Neutrophil (primary cell): ENCODE measurements at regions not wholly inside any gene's neighbourhood (a gene's known extent, or its start where the extent isn't known, plus 50 kb on each side); places are given as distances from the start of the nearest gene placed in this dataset.
"Not testable (repeated sequence)": the region's sequence is repeated elsewhere in the genome, so short reads cannot be mapped to it uniquely, and the experiment has no call there.

Source experiments
- H3K27ac ChIP-seq: fragments of 200-600 bp; sonication (generic); 2 replicates; pipeline ENCODE4 v1.5.1; 2016; ENCODE audit warnings: mild to moderate bottlenecking, moderate library complexity
- H3K27me3 ChIP-seq: fragments of 200-600 bp; sonication (generic); 2 replicates; pipeline ENCODE4 v1.6.0; 2016; ENCODE audit warnings: mild to moderate bottlenecking
- H3K36me3 ChIP-seq: fragments of 200-600 bp; sonication (generic); 2 replicates; pipeline ENCODE4 v1.5.1; 2017
- H3K4me1 ChIP-seq, 2 experiments: fragments of 200-600 bp in 1 of 2; sonication (generic) in 1 of 2; 1 replicate in 1 of 2; 2 replicates in 1 of 2; pipeline versions ENCODE4 v1.5.1 to v1.6.1; 2013 to 2016; ENCODE audit warnings: low read depth in 1 of 2, low read length in 1 of 2, mild to moderate bottlenecking in 1 of 2, moderate library complexity in 1 of 2; ENCODE audit not compliant: control insufficient read depth in 1 of 2, insufficient read depth in 1 of 2
- H3K4me3 ChIP-seq, 2 experiments: fragments of 200-600 bp in 1 of 2; sonication (generic) in 1 of 2; 1 replicate in 1 of 2; 2 replicates in 1 of 2; pipeline ENCODE4 v1.5.1; 2013 to 2016; ENCODE audit warnings: low read depth in 1 of 2, low read length in 1 of 2, mild to moderate bottlenecking in 1 of 2, moderate library complexity in 1 of 2
- H3K9me3 ChIP-seq: fragments of 200-600 bp; sonication (generic); 2 replicates; pipeline ENCODE4 v1.5.1; 2016
- TF ChIP-seq, protein P1 (sequence below): fragments of 200-600 bp; sonication (generic); IDR thresholded peaks from 2 replicates; pipeline ENCODE4 v1.5.1; 2016; ENCODE audit warnings: antibody characterized with exemption

GRCh38 chrX:966396-967070 is 245.9 kb downstream of the CRLF2 start:
- H3K4me1 ChIP-seq: no peaks in the 10 kb centered on the region
- H3K27me3 ChIP-seq: no peaks in the 10 kb centered on the region
- TF ChIP-seq, protein P1, sequence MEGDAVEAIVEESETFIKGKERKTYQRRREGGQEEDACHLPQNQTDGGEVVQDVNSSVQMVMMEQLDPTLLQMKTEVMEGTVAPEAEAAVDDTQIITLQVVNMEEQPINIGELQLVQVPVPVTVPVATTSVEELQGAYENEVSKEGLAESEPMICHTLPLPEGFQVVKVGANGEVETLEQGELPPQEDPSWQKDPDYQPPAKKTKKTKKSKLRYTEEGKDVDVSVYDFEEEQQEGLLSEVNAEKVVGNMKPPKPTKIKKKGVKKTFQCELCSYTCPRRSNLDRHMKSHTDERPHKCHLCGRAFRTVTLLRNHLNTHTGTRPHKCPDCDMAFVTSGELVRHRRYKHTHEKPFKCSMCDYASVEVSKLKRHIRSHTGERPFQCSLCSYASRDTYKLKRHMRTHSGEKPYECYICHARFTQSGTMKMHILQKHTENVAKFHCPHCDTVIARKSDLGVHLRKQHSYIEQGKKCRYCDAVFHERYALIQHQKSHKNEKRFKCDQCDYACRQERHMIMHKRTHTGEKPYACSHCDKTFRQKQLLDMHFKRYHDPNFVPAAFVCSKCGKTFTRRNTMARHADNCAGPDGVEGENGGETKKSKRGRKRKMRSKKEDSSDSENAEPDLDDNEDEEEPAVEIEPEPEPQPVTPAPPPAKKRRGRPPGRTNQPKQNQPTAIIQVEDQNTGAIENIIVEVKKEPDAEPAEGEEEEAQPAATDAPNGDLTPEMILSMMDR: no peak
- no peaks in the 10 kb centered on the region for H3K36me3 ChIP-seq
- H3K27ac ChIP-seq: no peak overlapping the region
- no peak overlapping the region for H3K4me3 ChIP-seq
- H3K9me3 ChIP-seq: no peaks in the 10 kb centered on the region

- peaks cover 10% of the 10 kb centered on the region for H3K27me3 ChIP-seq
- H3K4me1 ChIP-seq: no peaks in the 10 kb centered on the region
- H3K36me3 ChIP-seq: no peaks in the 10 kb centered on the region
- no peak overlapping the region for H3K27ac ChIP-seq
- TF ChIP-seq, protein P1: no peak
- no peaks in the 10 kb centered on the region for H3K9me3 ChIP-seq
- H3K4me3 ChIP-seq: no peak overlapping the region
Measured at GRCh38 chrX:964831-965416, 247.5 kb downstream of the CRLF2 start.

DNA sequence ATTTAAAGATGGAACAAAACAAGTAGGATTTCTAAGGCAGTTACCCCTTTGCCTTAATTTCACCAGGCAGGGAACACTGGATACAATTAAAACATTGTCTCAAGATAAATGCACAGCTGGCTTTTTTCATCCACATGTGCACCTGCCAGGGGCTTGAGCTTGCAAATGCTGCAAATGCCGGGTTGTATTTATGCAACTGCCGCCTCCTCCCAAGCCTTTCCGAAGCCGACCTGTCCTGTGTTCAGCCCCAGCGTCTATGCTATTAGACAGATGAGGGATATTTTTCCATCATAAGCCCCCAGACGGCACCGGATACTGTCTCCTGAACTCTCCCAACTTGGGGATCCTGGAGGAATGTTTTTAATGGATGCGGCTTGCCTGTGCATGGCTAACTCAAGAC is 251.6 kb downstream of the CRLF2 start:
- Histone ChIP-seq H3K4me3 (no peak overlapping the region), H3K27ac (no peak overlapping the region), H3K9me3 (no peaks in the 10 kb centered on the region), H3K4me1 (no peaks in the 10 kb centered on the region), H3K27me3 (peaks cover 11% of the 10 kb centered on the region), H3K36me3 (no peaks in the 10 kb centered on the region)
- TF ChIP-seq, protein P1: no peak

DNA sequence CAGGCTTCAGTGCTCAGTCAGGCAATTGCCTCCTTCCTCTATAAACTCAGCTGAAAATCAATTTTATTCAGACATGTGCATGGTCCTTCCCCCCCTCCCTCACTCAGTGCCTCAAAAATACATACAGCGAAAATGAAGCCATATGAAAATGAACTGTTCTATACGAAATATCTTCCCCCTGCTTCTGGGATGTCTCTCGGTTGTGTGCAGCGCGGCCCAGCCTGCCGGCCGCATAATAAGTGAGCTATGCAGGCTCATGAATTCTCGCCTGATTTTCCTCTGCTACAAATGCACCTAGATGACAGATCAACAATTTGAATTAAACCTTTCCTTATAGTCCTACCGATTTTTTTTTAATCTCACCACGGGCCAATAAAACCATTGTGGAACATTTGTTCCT is 252.9 kb downstream of the CRLF2 start:
- TF ChIP-seq, protein P1: no peak
- Histone ChIP-seq H3K36me3 (no peaks in the 10 kb centered on the region), H3K9me3 (no peaks in the 10 kb centered on the region), H3K4me3 (no peak overlapping the region), H3K27ac (no peak overlapping the region), H3K4me1 (no peaks in the 10 kb centered on the region), H3K27me3 (peaks cover 11% of the 10 kb centered on the region)

DNA sequence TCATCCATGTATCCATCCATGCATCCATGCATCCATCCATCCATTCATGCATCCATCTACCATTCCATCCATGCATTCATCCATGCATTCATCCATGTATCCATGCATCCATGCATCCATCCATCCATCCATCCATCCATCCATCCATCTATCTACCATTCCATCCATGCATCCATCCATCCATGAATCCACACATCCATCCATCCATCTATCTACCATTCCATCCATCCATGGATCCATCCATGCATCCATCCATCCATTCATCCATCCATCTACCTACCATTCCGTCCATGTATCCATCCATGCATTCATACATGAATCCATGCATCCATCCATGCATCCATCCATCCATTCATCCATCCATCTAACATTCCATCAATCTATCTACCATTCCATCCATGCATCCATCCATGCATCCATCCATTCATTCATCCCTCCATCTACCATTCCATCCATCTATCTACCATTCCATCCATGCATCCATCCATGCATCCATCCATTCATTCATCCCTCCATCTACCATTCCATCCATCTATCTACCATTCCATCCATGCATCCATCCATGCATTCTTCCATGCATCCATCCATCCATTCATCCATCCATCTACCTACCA is 257.2 kb downstream of the CRLF2 start:
- not testable (repeated sequence) for H3K36me3 ChIP-seq, H3K4me1 ChIP-seq, H3K4me3 ChIP-seq, H3K27me3 ChIP-seq, H3K27ac ChIP-seq, H3K9me3 ChIP-seq

DNA sequence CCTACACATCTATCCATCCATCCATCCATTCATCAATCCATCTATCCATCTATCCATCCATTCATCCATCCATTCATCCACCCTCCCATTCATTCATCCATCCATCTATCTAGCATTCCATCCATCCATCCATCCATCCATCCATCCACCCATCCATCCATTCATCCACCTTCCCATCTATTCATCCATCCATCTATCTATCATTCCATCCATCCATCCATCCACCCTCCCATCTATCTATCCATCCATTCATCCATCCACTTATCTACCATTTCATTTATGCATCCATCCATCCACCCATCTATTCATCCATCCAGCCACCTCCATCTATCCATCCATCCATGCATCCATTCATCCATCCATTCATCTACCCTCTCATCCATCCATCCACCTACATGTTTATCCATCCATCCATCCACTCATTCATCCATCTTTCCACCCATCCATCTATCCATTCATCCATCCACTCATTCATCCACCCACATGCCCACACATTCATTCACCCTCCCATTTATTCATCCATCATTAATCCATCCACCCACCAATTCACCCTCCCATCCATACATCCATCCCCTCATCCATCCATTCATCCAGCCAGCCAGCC is 258.5 kb downstream of the CRLF2 start:
- no peaks in the 10 kb centered on the region for H3K36me3 ChIP-seq
- H3K4me3 ChIP-seq: no peak overlapping the region
- no peaks in the 10 kb centered on the region for H3K9me3 ChIP-seq
- no peaks in the 10 kb centered on the region for H3K4me1 ChIP-seq
- H3K27me3 ChIP-seq: peaks cover 3% of the 10 kb centered on the region
- TF ChIP-seq, protein P1: no peak
- no peak overlapping the region for H3K27ac ChIP-seq
